Body of pancreas (tissue), 4 donors: ENCODE measurements at regions not wholly inside any gene's neighbourhood (a gene's known extent, or its start where the extent isn't known, plus 50 kb on each side); places are given as distances from the start of the nearest gene placed in this dataset.
"Not testable (repeated sequence)": the region's sequence is repeated elsewhere in the genome, so short reads cannot be mapped to it uniquely, and the experiment has no call there.

Experiments
- ATAC-seq: fragments of 150-250 bp; one replicate; pipeline ENCODE4 v1.9.1; 2016
- DNase-seq, 4 donors: peaks; one replicate each; pipeline ENCODE4 v3.0.0-alpha.2; 2019
- H3K27ac ChIP-seq, 4 donors: fragments of 200-600 bp; sonication (generic); 1 replicate in 3 of 4; 2 replicates in 1 of 4; pipeline versions ENCODE4 v1.5.1 to v1.6.1; 2016 to 2019; ENCODE audit warnings: mild to moderate bottlenecking in 1 of 4, mixed read lengths in 1 of 4, moderate library complexity in 1 of 4
- H3K27me3 ChIP-seq, 2 donors: fragments of 200-600 bp; sonication (generic); one replicate each; pipeline ENCODE4 v1.6.0; 2016; ENCODE audit warnings: mild to moderate bottlenecking in 1 of 2
- H3K36me3 ChIP-seq, 2 donors: fragments of 200-600 bp; sonication (generic); replicated peaks in 1 of 2; 2 replicates each; pipeline ENCODE4 v1.5.1; 2016; ENCODE audit warnings: low read depth in 2 of 2; ENCODE audit not compliant: insufficient read depth in 1 of 2
- H3K4me1 ChIP-seq: fragments of 200-600 bp; sonication (generic); one replicate; pipeline ENCODE4 v1.6.0; 2016
- H3K4me3 ChIP-seq, 2 donors: fragments of 200-600 bp; sonication (generic); 1 replicate in 1 of 2; 2 replicates in 1 of 2; pipeline ENCODE4 v1.5.1; 2016 to 2019
- H3K9me3 ChIP-seq, 3 donors: fragments of 200-600 bp; sonication (generic); 1 replicate in 2 of 3; 2 replicates in 1 of 3; pipeline ENCODE4 v1.5.1; 2016
- POLR2A ChIP-seq, 3 donors: fragments of 450-650 bp; IDR thresholded peaks; one replicate each; pipeline ENCODE4 v1.6.1; 2016; ENCODE audit warnings: antibody characterized with exemption in 3 of 3, mild to moderate bottlenecking in 2 of 3
- WGBS, 2 donors: methylation state at CpG; one replicate each; pipeline ENCODE4 v1.1.5; 2017; 5-methylcytosine and 5-hydroxymethylcytosine counted together
- intact Hi-C: fragments of 100-400 bp; cut with DNase I; formaldehyde crosslinking; loops from one replicate; pipeline ENCODE4 v1.15.1; 2023
- TF ChIP-seq, protein P1 (sequence below), 7 experiments: fragments of 450-650 bp in 4 of 7; fragments of 200-600 bp in 3 of 7; sonication (generic) in 3 of 7; IDR thresholded peaks; one replicate each; pipeline ENCODE4 v1.5.1; 2016 to 2019; ENCODE audit warnings: antibody characterized with exemption in 7 of 7

DNA sequence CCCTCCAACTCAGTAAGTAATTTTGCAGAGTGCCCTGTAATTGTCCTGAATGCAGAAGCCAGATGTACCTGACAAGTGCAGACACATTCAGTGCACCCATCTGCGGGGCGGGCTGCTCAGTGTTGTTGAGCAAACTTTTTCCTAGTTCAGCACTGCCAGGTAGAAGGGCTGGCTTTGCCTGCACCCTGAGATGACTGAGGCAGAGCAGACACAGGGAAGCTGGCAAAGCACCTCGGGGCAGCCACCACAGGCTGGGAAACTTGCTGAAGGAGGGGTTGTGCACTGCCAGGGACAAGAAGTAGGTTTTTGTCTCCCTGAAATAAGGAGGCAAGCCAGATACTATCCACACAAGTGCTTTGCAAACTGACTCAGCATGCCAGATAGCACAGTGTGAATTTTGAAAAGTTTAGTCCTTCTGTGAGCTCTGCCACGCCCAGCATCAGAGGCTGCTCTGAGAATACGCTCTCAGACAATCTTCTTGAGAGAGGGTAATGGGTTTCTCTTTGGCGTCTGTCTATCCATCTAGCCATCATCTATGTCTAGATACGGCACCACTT is 62.3 kb downstream of the SOWAHC start:
- WGBS, 2 donors, result 65 to 77% methylated on average over 6 of the region's 7 CpGs
- ATAC-seq (no peak), DNase-seq (no peak)
- intact Hi-C loops, result no loop called here
- TF ChIP-seq POLR2A (IDR thresholded peaks at IDR 0.05), result no peak
- TF ChIP-seq, protein P1, sequence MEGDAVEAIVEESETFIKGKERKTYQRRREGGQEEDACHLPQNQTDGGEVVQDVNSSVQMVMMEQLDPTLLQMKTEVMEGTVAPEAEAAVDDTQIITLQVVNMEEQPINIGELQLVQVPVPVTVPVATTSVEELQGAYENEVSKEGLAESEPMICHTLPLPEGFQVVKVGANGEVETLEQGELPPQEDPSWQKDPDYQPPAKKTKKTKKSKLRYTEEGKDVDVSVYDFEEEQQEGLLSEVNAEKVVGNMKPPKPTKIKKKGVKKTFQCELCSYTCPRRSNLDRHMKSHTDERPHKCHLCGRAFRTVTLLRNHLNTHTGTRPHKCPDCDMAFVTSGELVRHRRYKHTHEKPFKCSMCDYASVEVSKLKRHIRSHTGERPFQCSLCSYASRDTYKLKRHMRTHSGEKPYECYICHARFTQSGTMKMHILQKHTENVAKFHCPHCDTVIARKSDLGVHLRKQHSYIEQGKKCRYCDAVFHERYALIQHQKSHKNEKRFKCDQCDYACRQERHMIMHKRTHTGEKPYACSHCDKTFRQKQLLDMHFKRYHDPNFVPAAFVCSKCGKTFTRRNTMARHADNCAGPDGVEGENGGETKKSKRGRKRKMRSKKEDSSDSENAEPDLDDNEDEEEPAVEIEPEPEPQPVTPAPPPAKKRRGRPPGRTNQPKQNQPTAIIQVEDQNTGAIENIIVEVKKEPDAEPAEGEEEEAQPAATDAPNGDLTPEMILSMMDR (IDR thresholded peaks at IDR 0.05), result no peak
- Histone ChIP-seq H3K36me3 (no peaks in the 10 kb centered on the region), H3K4me3 (no peak overlapping the region), H3K27ac (no peak overlapping the region), H3K27me3 (no peaks in the 10 kb centered on the region), H3K9me3 (no peaks in the 10 kb centered on the region), H3K4me1 (peaks cover 20% of the 10 kb centered on the region)

DNA sequence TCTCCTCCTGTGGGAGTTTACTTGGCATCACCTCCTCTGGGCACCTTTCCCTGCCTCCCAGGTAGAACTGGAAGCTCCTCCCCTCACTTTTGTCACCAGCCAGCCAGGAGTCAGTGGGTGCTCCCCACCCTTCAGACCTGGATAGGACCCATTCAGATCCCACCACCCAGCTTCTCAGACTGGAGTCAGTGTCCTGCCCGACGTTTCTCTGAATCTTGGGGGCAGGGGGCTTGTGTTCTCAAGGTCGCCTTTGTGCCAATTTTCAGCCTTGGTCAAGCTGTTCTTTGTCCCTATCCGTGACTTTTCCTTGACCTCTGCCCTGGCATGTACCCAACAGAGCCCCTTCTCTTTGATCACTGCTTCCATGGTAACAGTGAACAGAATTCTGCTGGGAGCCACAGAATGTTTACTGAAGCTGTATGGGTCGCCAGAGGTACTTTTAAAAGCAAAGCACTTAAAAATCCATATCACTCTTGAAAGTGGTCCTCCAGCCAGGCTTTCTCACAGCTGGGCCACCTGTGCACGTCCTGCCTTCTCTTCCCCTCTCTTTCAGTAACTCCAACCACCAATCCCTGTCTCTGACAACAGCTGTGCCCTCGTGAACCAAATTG is 63.1 kb downstream of the SOWAHC start:
- H3K4me3 ChIP-seq, H3K27me3 ChIP-seq, intact Hi-C loops, H3K36me3 ChIP-seq, H3K9me3 ChIP-seq: not testable (repeated sequence)
- Histone ChIP-seq H3K27ac (peak overlapping the region in 2 of 4 donors; percentile 20 to 21), H3K4me1 (peaks cover 27% of the 10 kb centered on the region)
- WGBS, 2 donors, result 32 to 37% methylated on average over 7 of the region's 7 CpGs
- DNase-seq (peak in 2 of 4 donors; percentile 41 to 45), ATAC-seq (peak; percentile 33)

DNA sequence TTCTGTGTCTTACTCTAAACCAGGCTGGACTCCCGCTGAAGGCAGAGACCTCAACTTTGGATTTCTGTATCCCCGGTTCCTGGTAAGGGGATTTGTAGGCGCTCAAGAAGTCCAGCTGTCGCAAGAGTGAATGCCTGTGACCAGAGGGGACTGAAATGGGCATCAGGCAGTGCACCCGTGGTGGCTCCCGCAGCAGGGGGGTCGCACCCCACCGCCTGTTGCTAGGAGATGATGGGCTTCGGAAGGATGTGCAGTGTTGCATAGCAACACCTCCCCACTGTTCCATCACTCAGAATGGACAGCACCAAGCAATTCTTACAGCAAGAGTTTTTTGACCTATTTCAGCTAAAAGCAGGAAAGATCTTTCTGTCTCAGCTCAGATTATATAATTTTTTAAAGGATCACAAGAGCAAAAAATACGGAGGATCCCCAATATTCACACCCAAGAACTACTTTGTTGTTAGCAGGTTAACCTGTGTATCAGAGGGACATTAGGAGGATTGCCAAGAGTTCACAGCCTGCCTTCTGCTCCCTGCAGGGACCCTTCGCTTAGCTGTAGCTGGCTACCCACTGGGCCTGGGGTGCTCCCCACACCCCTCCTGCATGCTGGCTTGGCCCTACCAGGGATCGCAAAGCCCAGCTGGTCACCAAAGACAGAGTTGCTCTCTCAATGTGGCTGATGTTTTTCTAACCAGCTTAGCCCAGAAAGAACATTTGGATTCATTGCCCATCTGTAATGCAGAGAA is 63.8 kb downstream of the SOWAHC start:
- TF ChIP-seq, protein P1 (IDR thresholded peaks at IDR 0.05), result no peak
- no peak for TF ChIP-seq POLR2A (IDR thresholded peaks at IDR 0.05)
- Histone ChIP-seq H3K27ac (no peak overlapping the region), H3K9me3 (no peaks in the 10 kb centered on the region), H3K4me1 (peaks cover 27% of the 10 kb centered on the region), H3K27me3 (no peaks in the 10 kb centered on the region), H3K4me3 (no peak overlapping the region), H3K36me3 (no peaks in the 10 kb centered on the region)
- DNase-seq (no peak), ATAC-seq (no peak)
- intact Hi-C loops, result no loop called here
- WGBS, 2 donors, result 77 to 85% methylated on average over 7 to 12 of the region's 12 CpGs

DNA sequence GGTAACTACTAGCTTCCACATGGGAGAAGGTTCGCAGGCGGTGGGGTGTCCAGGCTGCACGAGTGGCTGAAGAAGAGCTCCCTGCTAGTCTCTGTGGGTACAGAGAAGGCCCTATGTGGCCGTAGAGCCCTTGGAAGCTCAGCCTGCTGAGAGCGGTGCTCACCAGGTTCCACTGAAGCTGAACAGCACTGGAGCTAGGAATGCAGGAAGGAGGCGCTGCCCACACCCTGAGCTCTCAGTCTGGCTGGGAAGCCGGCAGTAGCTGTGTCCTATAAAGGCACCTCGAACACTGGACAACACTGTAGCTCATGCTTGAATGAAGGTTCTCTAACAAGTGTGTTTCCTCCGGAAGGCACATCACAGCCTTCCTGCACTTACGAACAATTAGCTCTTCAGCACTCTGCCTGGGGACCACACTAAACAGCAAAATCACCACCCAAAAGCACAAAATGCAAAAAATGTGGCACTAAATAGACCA is 64.6 kb downstream of the SOWAHC start:
- DNase-seq, H3K27ac ChIP-seq, intact Hi-C loops: not testable (repeated sequence)

DNA sequence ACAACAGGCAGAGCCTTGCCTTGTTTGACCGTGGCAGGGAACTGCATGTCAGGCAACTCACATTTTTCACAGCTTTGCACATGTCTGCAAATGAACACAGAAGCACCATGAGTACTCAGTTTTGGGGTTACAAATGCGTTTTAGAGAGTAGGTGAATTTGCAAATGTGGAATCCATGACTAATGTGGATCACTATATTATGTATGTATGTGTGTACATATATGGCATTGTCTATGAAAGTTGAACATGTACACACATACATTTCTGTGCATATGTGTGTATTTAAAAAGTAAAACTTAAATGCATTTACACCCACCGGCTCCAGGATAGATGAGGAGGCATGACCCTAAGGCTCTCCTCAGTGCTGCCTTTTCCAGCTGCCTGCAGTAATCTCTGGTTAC is 65.1 kb downstream of the SOWAHC start:
- WGBS, 2 donors, result 78 to 86% methylated on average over 3 of the region's 3 CpGs
- no peak for DNase-seq
- no peak overlapping the region for H3K27ac ChIP-seq
- no peaks in the 10 kb centered on the region for H3K36me3 ChIP-seq
- H3K9me3 ChIP-seq, result no peaks in the 10 kb centered on the region
- no peak for ATAC-seq
- no peak for TF ChIP-seq POLR2A (IDR thresholded peaks at IDR 0.05)
- TF ChIP-seq, protein P1 (IDR thresholded peaks at IDR 0.05), result no peak
- H3K27me3 ChIP-seq, result no peaks in the 10 kb centered on the region
- intact Hi-C loops, result no loop called here
- H3K4me3 ChIP-seq, result no peak overlapping the region
- peaks cover 27% of the 10 kb centered on the region for H3K4me1 ChIP-seq

More for the DNA sequence above, 64.6 kb downstream of the SOWAHC start:
- not testable (repeated sequence) for H3K27me3 ChIP-seq, H3K9me3 ChIP-seq, H3K4me3 ChIP-seq, ATAC-seq, H3K36me3 ChIP-seq
- H3K4me1 ChIP-seq, result peaks cover 27% of the 10 kb centered on the region
- 83 to 84% methylated on average over 10 of the region's 10 CpGs for WGBS, 2 donors
